HG03565 (cell line): ENCODE measurements at regions not wholly inside any gene's neighbourhood (a gene's known extent, or its start where the extent isn't known, plus 50 kb on each side); places are given as distances from the start of the nearest gene placed in this dataset.
"Not testable (repeated sequence)": the region's sequence is repeated elsewhere in the genome, so short reads cannot be mapped to it uniquely, and the experiment has no call there.

Experiments
- ATAC-seq: cut with Tn5 transposase; IDR thresholded peaks from one replicate; pipeline ENCODE4 v1.9.1; 2021; ENCODE audit warnings: mild to moderate bottlenecking, moderate library complexity; ENCODE audit not compliant: unreplicated experiment

DNA sequence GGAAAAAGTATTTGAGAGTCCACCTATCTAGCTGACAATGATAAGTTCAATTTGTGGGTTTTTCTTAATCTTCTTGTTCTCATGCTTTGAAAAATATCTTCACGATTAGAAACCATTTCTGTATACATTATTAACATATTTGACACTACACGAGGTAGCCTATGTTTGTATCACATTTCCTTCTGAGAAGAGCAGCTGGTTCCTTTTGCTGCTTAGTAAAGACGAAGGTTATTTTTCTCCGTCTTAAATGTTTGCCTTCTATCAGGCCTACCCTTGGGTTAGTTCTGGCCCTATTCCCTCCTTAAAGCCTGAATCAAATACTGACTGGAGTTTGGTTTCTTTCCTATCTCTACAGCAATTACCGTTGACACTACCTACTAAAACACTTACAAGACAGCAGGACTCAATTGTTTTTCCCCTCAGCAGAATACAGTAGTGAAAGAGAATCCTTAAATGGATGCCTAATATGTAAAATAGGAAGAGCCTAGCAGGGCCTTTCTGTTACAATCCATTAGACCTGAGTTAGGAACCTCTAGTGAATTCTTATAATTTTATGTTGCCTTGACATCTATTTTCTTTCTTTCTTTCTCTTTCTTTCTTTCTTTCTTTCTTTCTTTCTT lies 790.4 kb downstream of the EPHA4 start:
- no peak for ATAC-seq

GRCh38 chr2:220782609-220783113 lies 789.4 kb downstream of the EPHA4 start:
- ATAC-seq, result no peak

DNA sequence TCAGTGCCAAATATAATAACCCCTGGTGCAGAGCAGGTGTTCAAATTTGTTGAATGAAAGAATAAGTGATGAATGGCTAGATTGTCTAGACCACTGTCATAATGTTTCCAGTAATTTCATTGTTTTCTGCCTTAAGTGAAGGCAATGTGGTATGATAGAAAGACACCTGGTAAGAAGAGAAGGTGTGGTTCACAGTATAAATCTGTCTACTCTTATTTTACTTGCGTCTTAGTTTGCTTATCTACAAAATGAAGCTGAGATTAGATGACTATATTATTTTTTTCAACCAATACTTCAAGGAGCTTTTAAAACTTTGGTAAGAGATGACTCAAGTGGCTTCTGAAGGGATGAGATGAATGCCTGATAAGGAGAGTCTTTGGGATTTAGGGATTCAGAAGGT lies 788.4 kb downstream of the EPHA4 start:
- no peak for ATAC-seq

GRCh38 chr2:220785178-220785577 lies 786.9 kb downstream of the EPHA4 start:
- ATAC-seq, result no peak

- ATAC-seq, result no peak
These were observed 785.9 kb downstream of the EPHA4 start for GRCh38 chr2:220786216-220786615.

DNA sequence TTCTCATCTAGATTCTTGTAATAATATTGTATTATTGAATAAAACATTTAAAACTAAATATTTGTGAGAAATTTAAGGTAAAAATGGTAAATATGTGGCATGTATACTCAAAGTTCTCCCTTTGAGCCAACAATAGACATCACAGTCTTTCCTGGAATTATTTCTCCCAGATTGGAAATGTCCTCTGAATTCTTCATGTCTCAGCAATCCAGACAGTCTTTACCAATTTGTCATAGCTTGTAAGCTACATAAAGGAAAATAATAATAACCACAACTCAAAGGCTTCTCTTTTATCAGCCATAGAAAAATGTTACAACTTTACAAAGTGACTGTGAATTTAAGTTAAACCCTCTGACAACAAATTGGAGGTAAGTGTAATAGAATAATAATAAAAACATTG lies 784.9 kb downstream of the EPHA4 start:
- no peak for ATAC-seq

- ATAC-seq, result no peak
These were observed 782.1 kb downstream of the EPHA4 start for GRCh38 chr2:220789961-220790360.

GRCh38 chr2:220795705-220796104 lies 776.4 kb downstream of the EPHA4 start:
- no peak for ATAC-seq

GRCh38 chr2:220811115-220811514 lies 761.0 kb downstream of the EPHA4 start:
- ATAC-seq, result no peak

GRCh38 chr2:220811952-220812570 lies 760.0 kb downstream of the EPHA4 start:
- no peak for ATAC-seq

GRCh38 chr2:220814441-220814840 lies 757.7 kb downstream of the EPHA4 start:
- no peak for ATAC-seq

GRCh38 chr2:220815698-220816097 lies 756.4 kb downstream of the EPHA4 start:
- no peak for ATAC-seq

GRCh38 chr2:220821683-220822082 lies 750.4 kb downstream of the EPHA4 start:
- ATAC-seq, result no peak

GRCh38 chr2:220823590-220823989 lies 748.5 kb downstream of the EPHA4 start:
- not testable (repeated sequence) for ATAC-seq

DNA sequence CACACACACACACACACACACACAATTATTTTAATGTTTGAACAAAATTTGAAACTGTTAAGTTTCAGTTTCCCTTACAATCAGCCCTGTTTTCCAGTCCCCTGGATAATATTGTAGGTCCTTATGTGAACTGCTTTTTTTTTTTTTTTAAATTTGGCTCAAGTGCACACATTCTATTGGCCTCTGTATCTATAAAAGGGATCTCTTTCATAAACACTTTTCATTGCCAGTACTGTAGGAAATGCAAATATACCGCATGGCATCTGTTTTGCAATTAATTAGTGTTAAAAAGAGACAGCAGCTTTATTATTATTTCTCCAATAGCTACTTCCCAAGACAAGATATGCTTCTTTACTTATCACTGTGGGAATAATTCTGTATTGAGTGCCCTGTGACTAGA lies 738.7 kb downstream of the EPHA4 start:
- ATAC-seq, result no peak

DNA sequence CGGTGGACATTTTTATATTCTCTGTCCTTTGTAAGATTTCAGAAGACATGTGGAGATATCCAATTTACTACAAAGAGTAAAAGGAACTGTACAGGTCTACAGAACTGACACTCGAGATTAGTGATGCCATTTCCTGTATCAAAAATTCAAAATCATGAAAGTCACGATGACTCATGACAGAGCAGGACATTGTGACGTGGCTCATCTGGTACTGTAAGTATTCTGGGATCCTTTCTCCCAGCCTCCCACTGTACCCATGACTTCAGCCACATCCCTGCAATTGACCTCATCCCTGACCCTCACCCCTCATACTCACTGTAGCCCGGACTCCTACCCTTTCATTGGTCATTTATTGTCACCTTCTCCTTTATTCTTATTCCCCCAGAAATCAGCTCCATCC lies 736.5 kb downstream of the EPHA4 start:
- ATAC-seq, result no peak

DNA sequence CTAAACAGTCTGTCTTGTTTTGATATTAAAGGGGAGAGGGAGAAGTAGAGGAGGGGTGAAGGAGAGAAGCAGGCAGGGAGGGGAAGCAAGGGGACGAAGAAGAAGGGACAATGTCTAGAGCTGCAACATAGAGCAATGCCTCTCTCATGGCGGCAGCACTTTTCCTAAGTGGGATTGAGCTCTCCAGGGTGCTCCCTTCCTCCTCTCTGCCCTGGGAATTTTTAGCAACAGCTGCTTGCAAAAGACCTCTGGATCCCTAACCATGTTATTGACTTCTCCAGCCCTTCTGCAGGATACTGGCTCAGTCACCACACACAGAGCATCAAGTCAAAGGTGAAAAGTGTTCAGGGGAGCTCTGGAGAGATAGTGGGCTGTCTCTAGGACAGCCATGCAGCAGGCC lies 734.9 kb downstream of the EPHA4 start:
- no peak for ATAC-seq

GRCh38 chr2:220842901-220843665 lies 729.0 kb downstream of the EPHA4 start:
- no peak for ATAC-seq

DNA sequence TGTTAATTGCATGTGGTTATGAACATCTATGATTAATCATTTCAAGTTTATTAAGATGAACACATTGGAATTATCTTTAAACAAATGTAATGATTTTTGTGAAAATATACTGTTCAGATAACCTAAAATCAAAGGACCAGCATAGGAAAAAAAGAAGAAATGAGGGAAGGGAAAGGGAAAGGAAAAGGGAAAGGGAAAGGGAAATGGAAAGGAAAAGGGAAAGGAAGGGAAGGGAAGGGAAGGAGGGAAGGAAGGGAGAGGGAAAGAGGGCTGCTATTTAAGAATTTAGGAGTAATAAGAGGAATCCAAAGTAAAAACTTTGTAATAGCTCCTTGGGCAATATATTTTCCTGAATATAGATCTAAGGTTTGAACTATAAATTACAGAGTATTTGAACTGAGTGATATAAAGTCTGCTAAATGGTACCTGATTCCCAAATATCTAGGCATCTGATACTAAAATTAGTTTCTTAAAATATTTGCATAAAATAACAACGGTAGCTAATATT lies 726.3 kb downstream of the EPHA4 start:
- ATAC-seq, result no peak

DNA sequence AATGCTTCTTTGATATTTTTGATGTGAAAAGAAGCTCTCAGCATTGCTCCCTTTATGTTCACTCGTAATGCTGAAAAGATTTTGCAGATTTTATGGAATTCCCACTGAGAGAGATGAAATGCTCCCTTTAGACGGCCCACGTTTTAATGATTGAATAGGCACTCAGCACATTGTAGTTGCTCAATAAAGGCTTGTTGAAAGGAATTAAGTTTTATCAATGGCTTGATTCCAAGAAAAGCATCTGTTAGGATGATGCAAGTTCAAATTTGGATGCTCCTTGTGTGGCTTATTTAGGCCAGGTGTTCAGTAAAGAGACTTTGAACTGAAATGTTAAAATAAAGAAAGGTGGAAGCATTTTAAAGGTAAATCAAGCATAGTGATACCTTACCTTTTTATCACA lies 725.1 kb downstream of the EPHA4 start:
- ATAC-seq, result no peak

DNA sequence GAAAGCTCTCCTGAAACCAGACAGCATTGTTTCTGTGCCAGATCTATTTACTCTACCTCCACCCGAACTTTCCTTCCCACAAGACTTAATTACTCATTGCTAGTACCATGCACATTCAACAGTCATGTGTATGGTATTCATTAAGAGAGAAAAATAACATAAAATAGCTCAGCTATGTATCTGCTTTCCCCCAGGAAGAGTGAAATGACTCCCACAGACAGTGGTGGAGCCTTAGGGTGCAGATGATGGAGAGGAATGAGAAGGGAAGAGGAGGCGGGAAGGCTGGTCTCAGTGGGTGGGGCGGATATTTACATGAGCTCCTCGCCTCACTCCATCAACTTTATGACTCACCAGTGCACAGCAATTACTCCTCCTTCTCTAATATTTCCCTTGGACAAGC lies 724.5 kb downstream of the EPHA4 start:
- no peak for ATAC-seq

DNA sequence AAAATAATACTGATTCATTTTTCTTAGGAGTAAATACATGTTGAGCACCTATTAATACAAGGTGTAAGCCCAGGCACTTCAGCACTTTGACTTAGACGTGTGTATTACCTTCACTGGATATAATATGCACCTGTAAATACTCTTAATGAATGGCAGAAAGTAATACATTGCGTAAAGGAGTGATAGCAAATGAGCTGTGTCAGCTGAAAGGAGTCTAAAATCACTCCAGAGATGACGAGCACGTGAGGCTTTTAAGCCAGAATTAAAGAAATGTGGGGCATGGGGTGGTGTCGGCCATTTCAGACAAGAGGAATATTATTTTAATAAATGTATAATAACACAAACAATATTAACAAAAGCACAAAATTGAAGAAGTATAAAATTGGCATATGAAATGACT lies 722.7 kb downstream of the EPHA4 start:
- no peak for ATAC-seq
